Cardiac fibroblast (primary cell): ENCODE measurements at regions not wholly inside any gene's neighbourhood (a gene's known extent, or its start where the extent isn't known, plus 50 kb on each side); places are given as distances from the start of the nearest gene placed in this dataset.

Experiments
- DNase-seq, 2 donors: peaks; one replicate each; pipeline versions ENCODE4 v3.0.0 to v3.0.0-alpha.2; 2010; ENCODE audit warnings: low read depth in 2 of 2
- H3K4me3 ChIP-seq, 2 donors: replicated peaks in 1 of 2; 1 replicate in 1 of 2; 2 replicates in 1 of 2; pipeline ENCODE4 v1.5.1; 2011; ENCODE audit warnings: low read depth in 2 of 2, low read length in 2 of 2, mild to moderate bottlenecking in 2 of 2, moderate library complexity in 1 of 2
- TF ChIP-seq, protein P1 (sequence below): IDR thresholded peaks from one replicate; pipeline ENCODE4 v1.5.1; 2011; ENCODE audit warnings: low read depth, mild to moderate bottlenecking, low read length, inconsistent platforms

DNA sequence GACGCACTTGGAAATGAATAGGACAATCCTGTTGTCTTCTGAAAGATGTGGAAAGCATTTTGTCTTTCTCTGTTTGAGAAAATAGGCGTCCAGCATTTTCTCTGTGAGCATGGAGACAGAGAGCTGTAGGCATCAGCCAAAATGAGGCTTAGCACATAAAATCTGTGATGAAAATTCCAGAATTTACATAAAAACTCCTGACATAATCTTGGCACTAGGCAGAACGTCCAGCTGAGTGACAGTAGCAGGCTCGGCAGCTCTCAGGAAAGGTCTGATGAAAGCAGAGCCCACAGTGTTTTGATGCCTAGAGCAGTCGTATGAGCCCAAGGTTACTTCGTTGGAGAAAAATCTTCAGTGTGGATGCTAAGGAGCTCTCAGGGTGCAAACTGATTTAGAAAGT is 543.3 kb upstream of the MAP3K7 start:
- no peak overlapping the region for H3K4me3 ChIP-seq
- DNase-seq = no peak
- TF ChIP-seq, protein P1, sequence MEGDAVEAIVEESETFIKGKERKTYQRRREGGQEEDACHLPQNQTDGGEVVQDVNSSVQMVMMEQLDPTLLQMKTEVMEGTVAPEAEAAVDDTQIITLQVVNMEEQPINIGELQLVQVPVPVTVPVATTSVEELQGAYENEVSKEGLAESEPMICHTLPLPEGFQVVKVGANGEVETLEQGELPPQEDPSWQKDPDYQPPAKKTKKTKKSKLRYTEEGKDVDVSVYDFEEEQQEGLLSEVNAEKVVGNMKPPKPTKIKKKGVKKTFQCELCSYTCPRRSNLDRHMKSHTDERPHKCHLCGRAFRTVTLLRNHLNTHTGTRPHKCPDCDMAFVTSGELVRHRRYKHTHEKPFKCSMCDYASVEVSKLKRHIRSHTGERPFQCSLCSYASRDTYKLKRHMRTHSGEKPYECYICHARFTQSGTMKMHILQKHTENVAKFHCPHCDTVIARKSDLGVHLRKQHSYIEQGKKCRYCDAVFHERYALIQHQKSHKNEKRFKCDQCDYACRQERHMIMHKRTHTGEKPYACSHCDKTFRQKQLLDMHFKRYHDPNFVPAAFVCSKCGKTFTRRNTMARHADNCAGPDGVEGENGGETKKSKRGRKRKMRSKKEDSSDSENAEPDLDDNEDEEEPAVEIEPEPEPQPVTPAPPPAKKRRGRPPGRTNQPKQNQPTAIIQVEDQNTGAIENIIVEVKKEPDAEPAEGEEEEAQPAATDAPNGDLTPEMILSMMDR = no peak

DNA sequence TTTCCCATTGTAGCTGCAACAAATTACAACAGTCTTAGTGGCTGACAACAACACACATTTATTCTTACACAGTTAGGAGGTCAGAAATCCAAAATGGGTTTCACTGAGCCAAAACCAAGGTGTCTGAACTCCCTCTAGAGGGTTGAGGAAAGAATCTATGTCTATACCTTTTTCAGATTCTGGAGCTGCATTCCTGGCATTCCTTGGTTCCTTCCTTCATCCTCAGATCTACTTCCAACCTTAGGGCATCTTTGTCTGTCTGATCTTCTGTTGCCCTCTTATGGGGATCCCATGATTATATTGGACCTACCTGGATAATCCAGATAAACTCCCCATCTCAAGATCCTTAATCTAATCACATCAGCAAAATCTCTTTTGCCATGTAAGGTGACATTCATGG is 540.9 kb upstream of the MAP3K7 start:
- no peak overlapping the region for H3K4me3 ChIP-seq
- TF ChIP-seq, protein P1 = no peak
- no peak for DNase-seq

DNA sequence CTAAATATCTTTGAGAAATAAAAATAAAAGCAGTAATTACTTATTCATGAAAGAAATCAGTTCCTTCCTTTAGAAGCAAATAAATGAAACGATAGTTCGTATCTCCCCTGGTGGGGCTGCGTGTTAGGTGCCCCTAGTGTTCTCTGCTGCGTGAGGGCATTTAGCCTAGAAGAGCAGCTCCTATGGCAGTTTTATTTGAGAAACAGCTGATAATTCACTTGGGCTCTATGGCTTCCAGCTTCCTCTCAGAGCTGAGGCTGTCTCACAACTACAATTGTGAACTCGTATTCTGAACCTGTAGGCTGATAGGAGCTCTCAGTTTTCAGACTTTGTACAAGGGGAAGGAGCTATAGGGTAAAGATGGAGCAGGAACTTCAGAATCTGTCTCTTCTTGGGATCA is 540.0 kb upstream of the MAP3K7 start:
- DNase-seq = no peak
- TF ChIP-seq, protein P1 = no peak
- H3K4me3 ChIP-seq = no peak overlapping the region

DNA sequence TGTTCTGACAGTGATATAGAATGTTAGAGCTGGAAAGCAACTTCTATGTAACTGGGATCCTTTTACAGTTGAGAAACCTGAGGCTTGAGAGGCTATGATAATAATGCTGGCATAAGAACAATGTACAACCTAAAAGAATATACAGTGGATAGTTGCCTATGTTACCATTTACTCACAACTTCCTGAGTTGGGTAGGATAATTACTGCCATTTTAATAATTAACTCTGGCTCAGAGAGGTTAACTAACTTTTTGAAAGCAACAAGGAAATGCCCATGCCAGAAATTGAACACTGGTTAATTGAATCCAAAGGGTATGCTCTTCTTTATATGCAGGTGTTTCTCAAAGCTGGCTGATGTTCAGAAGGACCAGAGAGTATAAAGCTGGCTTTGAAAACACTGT is 530.7 kb upstream of the MAP3K7 start:
- DNase-seq = no peak
- TF ChIP-seq, protein P1 = no peak
- H3K4me3 ChIP-seq = no peak overlapping the region

DNA sequence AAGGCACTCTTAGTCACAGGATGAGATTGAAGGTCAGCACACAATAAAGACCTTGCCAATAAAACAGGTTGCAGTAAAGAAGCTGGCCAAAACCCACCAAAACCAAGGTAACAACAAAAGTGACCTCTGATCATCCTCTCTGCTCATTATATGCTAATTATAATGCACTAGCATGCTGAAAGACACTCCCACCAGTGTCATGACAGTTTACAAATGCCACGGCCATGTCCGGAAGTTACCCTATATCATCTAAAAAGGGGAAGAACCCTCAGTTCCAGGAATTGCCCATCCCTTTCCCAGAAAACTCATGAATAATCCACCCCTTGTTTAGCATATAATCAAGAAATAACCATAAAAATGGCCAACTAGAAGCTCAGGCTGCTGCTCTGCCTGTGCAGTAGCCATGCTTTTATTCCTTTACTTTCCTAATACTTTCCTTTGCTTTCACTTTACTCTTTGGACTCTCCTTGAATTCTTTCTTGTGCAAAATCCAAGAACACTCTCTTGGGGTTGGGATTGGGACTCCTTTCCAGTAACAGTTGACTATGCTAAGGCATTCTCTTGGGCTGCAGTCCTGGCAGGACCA is 527.3 kb upstream of the MAP3K7 start:
- TF ChIP-seq, protein P1 = no peak
- DNase-seq = no peak
- no peak overlapping the region for H3K4me3 ChIP-seq

DNA sequence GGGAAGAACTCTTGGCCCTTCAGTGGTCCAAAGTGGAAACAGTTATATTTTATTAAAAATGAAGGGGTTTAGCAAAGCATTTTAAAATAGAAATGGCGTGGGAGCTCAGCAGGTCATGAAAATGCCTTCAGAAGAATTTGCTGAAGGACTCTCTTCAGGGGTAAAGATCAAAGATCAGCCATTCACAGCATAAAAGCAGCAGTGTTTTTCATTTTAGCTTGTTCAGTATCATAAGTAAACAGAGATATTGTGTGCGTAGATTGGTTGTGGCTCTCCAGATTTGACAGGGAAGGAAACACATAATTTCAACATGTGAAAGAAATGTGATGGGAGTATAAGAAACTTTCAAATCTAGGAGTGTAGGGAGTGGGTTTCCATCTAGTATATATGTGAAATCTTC is 519.2 kb upstream of the MAP3K7 start:
- H3K4me3 ChIP-seq = no peak overlapping the region
- DNase-seq = no peak
- TF ChIP-seq, protein P1 = no peak

DNA sequence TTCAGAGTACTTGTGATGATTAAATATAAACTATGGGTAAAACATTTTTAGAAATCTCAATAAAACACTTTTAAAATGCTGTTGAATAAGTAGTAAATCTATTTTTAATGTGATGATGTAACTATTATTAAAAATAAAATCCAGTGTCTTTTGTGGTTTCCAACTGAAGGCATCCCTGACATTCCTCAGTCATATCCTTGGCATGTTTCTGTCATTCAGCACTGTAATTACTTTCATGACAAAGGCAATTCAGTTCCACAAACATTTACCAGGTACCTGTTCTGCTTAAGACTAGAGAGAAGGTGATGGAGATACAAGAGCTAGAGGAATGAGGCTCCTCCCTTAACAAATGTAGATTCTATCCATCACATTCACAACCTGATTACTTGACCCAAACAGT is 518.7 kb upstream of the MAP3K7 start:
- TF ChIP-seq, protein P1 = no peak
- H3K4me3 ChIP-seq = no peak overlapping the region
- no peak for DNase-seq
